Prostate gland (tissue), 2 donors: ENCODE measurements at regions not wholly inside any gene's neighbourhood (a gene's known extent, or its start where the extent isn't known, plus 50 kb on each side); places are given as distances from the start of the nearest gene placed in this dataset.

ENCODE experiments used
- CTCF ChIP-seq, 4 experiments: fragments of 200-600 bp in 2 of 4; fragments of 450-650 bp in 2 of 4; sonication (generic) in 2 of 4; IDR thresholded peaks; 1 replicate in 3 of 4; 2 replicates in 1 of 4; pipeline ENCODE4 v1.5.1; 2016 to 2019; ENCODE audit warnings: antibody characterized with exemption in 4 of 4, mild to moderate bottlenecking in 2 of 4, moderate library complexity in 2 of 4
- POLR2A ChIP-seq: fragments of 450-650 bp; IDR thresholded peaks from one replicate; pipeline ENCODE4 v1.6.1; 2016; ENCODE audit warnings: antibody characterized with exemption, mild to moderate bottlenecking
- POLR2AphosphoS5 ChIP-seq: sonication (generic); formaldehyde crosslinking; IDR thresholded peaks from one replicate; pipeline ENCODE4 v1.6.1; 2017; ENCODE audit warnings: antibody characterized with exemption

GRCh38 chr3:181604267-181604666 is 107.5 kb upstream of the SOX2 start:
- TF ChIP-seq CTCF (IDR thresholded peaks at IDR 0.05) (no peak), POLR2A (no peak), POLR2AphosphoS5 (no peak)
